Heart left ventricle (tissue), 13 donors: ENCODE measurements at regions not wholly inside any gene's neighbourhood (a gene's known extent, or its start where the extent isn't known, plus 50 kb on each side); places are given as distances from the start of the nearest gene placed in this dataset.

Experiments
- POLR2A ChIP-seq, 2 donors: fragments of 450-650 bp; IDR thresholded peaks; one replicate each; pipeline ENCODE4 v1.6.1; 2017; ENCODE audit warnings: antibody characterized with exemption in 2 of 2, mild to moderate bottlenecking in 2 of 2, moderate library complexity in 2 of 2
- TF ChIP-seq, protein P1 (sequence below), 12 donors: fragments of 200-600 bp; sonication (generic) in 4 of 12; IDR thresholded peaks; one replicate each; pipeline versions ENCODE4 v1.5.0 to v1.8.0; 2018 to 2022; ENCODE audit warnings: antibody characterized with exemption in 12 of 12, mild to moderate bottlenecking in 5 of 12
- donor health status: ischemic (EF 13 %, LVEDD 7.1; RV severe dilation, severe dysfunction).
- donor health status: DM: no; HTN: yes; CAD: no.
- donor health status: DM: no; HTN: no; CAD: no.
- donor health status: ischemic (EF 25% LVEDD 6.9; RV normal size, moderate dysfunction).
- donor health status: ischemic (EF 25% LVEDD 5.7; RV mildly dilated, moderate dysfunction).
- donor health status: ischemic (EF 35%, LVEDD 5.7; RV mildly dilated, moderate dysfunction).
- donor health status: nonischemic (EF 11% LVEDD 7.7; RV severe dilation, severe dysfunction).
- donor health status: DM: yes; HTN: yes; CAD: no.
- donor health status: PGD.
- donor health status: ischemic (EF 29% LVEDD 5.4; RV normal size, mild dysfunction).
- donor health status: nonischemic (EF 23%, LVEDD 6.1; RV moderate dilation, normal function).

GRCh38 chr7:98795741-98796493 is 73.9 kb downstream of the TMEM130 start:
- TF ChIP-seq, protein P1, sequence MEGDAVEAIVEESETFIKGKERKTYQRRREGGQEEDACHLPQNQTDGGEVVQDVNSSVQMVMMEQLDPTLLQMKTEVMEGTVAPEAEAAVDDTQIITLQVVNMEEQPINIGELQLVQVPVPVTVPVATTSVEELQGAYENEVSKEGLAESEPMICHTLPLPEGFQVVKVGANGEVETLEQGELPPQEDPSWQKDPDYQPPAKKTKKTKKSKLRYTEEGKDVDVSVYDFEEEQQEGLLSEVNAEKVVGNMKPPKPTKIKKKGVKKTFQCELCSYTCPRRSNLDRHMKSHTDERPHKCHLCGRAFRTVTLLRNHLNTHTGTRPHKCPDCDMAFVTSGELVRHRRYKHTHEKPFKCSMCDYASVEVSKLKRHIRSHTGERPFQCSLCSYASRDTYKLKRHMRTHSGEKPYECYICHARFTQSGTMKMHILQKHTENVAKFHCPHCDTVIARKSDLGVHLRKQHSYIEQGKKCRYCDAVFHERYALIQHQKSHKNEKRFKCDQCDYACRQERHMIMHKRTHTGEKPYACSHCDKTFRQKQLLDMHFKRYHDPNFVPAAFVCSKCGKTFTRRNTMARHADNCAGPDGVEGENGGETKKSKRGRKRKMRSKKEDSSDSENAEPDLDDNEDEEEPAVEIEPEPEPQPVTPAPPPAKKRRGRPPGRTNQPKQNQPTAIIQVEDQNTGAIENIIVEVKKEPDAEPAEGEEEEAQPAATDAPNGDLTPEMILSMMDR (IDR thresholded peaks at IDR 0.05): no peak
- no peak for TF ChIP-seq POLR2A (IDR thresholded peaks at IDR 0.05)
